ENCODE measurements at regions not wholly inside any gene's neighbourhood (a gene's known extent, or its start where the extent isn't known, plus 50 kb on each side); places are given as distances from the start of the nearest gene placed in this dataset.
"Not testable (repeated sequence)": the region's sequence is repeated elsewhere in the genome, so short reads cannot be mapped to it uniquely, and the experiment has no call there.

DNA sequence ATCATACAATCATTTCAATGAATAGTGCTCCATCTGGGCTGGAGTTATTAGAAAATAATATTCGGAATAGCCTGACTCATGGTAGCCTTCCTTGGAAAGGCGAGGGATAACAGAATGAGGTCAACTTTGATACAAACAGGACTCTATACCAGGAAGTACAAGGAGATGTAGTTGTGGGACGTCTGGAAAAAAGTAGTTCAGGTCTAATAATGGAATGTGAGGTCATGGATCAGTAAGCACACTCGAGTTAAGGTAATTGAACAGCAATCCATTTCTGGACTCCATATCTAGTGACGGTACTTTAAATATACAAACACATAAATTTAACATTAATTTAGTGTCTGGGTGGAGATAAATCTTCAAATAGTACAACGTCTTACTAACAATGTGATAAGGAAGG, 1204.0 kb upstream of the ADGRB3 start:
- WGBS, 2 experiments (ENCODE audit: insufficient coverage in 2 of 2): 93% methylated on average over 3 of the region's 6 CpGs; no CpG with 5 or more reads in 1 of the 2 experiments
- Histone ChIP-seq H3K4me1 (ENCODE audit: control insufficient read depth, insufficient read depth, low read length, poor library complexity, severe bottlenecking) (no peaks in the 10 kb centered on the region), H3K36me3 (ENCODE audit: control insufficient read depth, insufficient read depth, low read length) (no peaks in the 10 kb centered on the region), H3K27ac (ENCODE audit: low read depth, low read length, severe bottlenecking) (no peak overlapping the region), H3K9me3 (ENCODE audit: control insufficient read depth, low read length) (no peaks in the 10 kb centered on the region), H3K4me3 (ENCODE audit: extremely low read depth, insufficient read depth, low read length, poor library complexity, severe bottlenecking) (no peak overlapping the region)

DNA sequence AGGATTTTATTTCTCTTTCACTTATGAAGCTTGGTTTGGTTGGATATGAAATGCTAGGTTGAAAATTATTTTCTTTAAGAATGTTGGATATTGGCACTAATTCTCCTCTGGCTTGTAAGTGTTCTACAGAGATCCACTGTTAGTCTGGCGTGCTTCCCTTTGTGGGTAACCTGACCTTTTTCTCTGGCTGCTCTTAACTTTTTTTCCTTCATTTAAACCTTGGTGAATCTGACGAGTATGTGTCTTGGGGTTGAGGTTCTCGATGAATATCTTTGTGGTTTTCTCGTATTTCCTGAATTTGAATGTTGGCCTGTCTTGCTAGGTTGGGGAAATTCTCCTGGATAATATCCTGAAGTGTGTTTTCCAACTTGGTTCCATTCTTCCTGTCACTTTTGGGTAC, 1208.4 kb upstream of the ADGRB3 start:
- H3K36me3 ChIP-seq (ENCODE audit: control insufficient read depth, insufficient read depth, low read length); H3K4me3 ChIP-seq (ENCODE audit: extremely low read depth, insufficient read depth, low read length, poor library complexity, severe bottlenecking); H3K9me3 ChIP-seq (ENCODE audit: control insufficient read depth, low read length); H3K4me1 ChIP-seq (ENCODE audit: control insufficient read depth, insufficient read depth, low read length, poor library complexity, severe bottlenecking); H3K27ac ChIP-seq (ENCODE audit: low read depth, low read length, severe bottlenecking): not testable (repeated sequence)
- no CpG with 5 or more reads among the region's 4 CpGs for whole genome bisulfite sequencing, 2 experiments (ENCODE audit: insufficient coverage in 2 of 2)

- H3K27ac ChIP-seq (ENCODE audit: low read depth, low read length, severe bottlenecking): no peak overlapping the region
- no peak overlapping the region for H3K4me3 ChIP-seq (ENCODE audit: extremely low read depth, insufficient read depth, low read length, poor library complexity, severe bottlenecking)
- H3K4me1 ChIP-seq (ENCODE audit: control insufficient read depth, insufficient read depth, low read length, poor library complexity, severe bottlenecking): peaks cover 3% of the 10 kb centered on the region
- H3K9me3 ChIP-seq (ENCODE audit: control insufficient read depth, low read length): no peaks in the 10 kb centered on the region
- 80 to 100% methylated on average over 1 of the region's 3 CpGs for WGBS, 2 experiments (ENCODE audit: insufficient coverage in 2 of 2)
- no peaks in the 10 kb centered on the region for H3K36me3 ChIP-seq (ENCODE audit: control insufficient read depth, insufficient read depth, low read length)
Measured at GRCh38 chr6:67412035-67412434, 1223.0 kb upstream of the ADGRB3 start.

- Histone ChIP-seq H3K4me3 (ENCODE audit: extremely low read depth, insufficient read depth, low read length, poor library complexity, severe bottlenecking) (no peak overlapping the region), H3K36me3 (ENCODE audit: control insufficient read depth, insufficient read depth, low read length) (no peaks in the 10 kb centered on the region), H3K4me1 (ENCODE audit: control insufficient read depth, insufficient read depth, low read length, poor library complexity, severe bottlenecking) (peaks cover 3% of the 10 kb centered on the region), H3K9me3 (ENCODE audit: control insufficient read depth, low read length) (no peaks in the 10 kb centered on the region), H3K27ac (ENCODE audit: low read depth, low read length, severe bottlenecking) (no peak overlapping the region)
- 67 to 88% methylated on average over 1 of the region's 1 CpG for WGBS, 2 experiments (ENCODE audit: insufficient coverage in 2 of 2)
Measured at GRCh38 chr6:67411036-67411435, 1224.0 kb upstream of the ADGRB3 start.

GRCh38 chr6:67394254-67394653, 1240.8 kb upstream of the ADGRB3 start:
- Histone ChIP-seq H3K9me3 (ENCODE audit: control insufficient read depth, low read length) (peaks cover 13% of the 10 kb centered on the region), H3K4me1 (ENCODE audit: control insufficient read depth, insufficient read depth, low read length, poor library complexity, severe bottlenecking) (no peaks in the 10 kb centered on the region), H3K36me3 (ENCODE audit: control insufficient read depth, insufficient read depth, low read length) (no peaks in the 10 kb centered on the region), H3K27ac (ENCODE audit: low read depth, low read length, severe bottlenecking) (no peak overlapping the region), H3K4me3 (ENCODE audit: extremely low read depth, insufficient read depth, low read length, poor library complexity, severe bottlenecking) (no peak overlapping the region)
- 66 to 71% methylated on average over 2 of the region's 2 CpGs for WGBS, 2 experiments (ENCODE audit: insufficient coverage in 2 of 2)

DNA sequence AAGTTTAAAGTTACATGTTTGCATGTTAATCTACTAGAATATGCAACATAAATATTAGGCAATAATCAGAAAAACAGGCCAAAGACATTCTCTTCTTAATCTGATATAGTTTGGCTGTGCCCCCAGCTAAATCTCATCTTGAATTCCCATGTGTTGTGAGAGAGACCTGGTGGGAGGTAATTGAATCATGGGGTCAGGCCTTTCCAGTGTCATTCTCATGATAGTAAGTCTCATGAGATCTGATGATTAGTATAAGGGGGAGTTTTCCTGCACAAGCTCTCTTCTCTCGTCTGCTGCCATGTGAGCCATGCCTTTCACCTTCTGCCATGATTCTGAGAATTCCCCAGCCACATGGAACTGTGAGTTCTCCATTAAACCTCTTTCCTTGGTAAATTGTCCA, 1241.7 kb upstream of the ADGRB3 start:
- Histone ChIP-seq H3K9me3 (ENCODE audit: control insufficient read depth, low read length) (peaks cover 13% of the 10 kb centered on the region), H3K36me3 (ENCODE audit: control insufficient read depth, insufficient read depth, low read length) (no peaks in the 10 kb centered on the region), H3K4me1 (ENCODE audit: control insufficient read depth, insufficient read depth, low read length, poor library complexity, severe bottlenecking) (no peaks in the 10 kb centered on the region), H3K27ac (ENCODE audit: low read depth, low read length, severe bottlenecking) (no peak overlapping the region), H3K4me3 (ENCODE audit: extremely low read depth, insufficient read depth, low read length, poor library complexity, severe bottlenecking) (no peak overlapping the region)
- 75% methylated on average over 1 of the region's 1 CpG; no CpG with 5 or more reads in 1 of the 2 experiments for WGBS, 2 experiments (ENCODE audit: insufficient coverage in 2 of 2)

DNA sequence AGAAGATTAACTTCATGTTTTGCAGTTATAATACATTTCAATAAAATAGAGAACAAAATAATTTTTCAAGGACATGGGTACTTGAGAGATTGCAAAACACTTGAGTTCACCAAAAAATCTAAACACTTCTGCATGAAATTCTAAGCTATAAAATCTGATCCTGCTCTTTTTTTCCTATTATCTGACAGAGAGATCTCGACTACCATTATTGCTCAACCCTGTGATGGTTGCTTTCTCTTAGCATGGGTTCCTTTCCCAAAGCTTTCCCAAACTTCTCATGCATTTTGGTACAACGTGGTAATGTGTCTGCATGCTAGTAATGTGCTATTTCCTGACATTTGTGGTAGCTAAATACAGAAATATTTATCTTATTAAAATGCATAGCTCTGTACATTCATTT, 1243.1 kb upstream of the ADGRB3 start:
- 89% methylated on average over 1 of the region's 2 CpGs; no CpG with 5 or more reads in 1 of the 2 experiments for WGBS, 2 experiments (ENCODE audit: insufficient coverage in 2 of 2)
- H3K36me3 ChIP-seq (ENCODE audit: control insufficient read depth, insufficient read depth, low read length): no peaks in the 10 kb centered on the region
- H3K4me3 ChIP-seq (ENCODE audit: extremely low read depth, insufficient read depth, low read length, poor library complexity, severe bottlenecking): no peak overlapping the region
- peaks cover 13% of the 10 kb centered on the region for H3K9me3 ChIP-seq (ENCODE audit: control insufficient read depth, low read length)
- no peaks in the 10 kb centered on the region for H3K4me1 ChIP-seq (ENCODE audit: control insufficient read depth, insufficient read depth, low read length, poor library complexity, severe bottlenecking)
- H3K27ac ChIP-seq (ENCODE audit: low read depth, low read length, severe bottlenecking): no peak overlapping the region

DNA sequence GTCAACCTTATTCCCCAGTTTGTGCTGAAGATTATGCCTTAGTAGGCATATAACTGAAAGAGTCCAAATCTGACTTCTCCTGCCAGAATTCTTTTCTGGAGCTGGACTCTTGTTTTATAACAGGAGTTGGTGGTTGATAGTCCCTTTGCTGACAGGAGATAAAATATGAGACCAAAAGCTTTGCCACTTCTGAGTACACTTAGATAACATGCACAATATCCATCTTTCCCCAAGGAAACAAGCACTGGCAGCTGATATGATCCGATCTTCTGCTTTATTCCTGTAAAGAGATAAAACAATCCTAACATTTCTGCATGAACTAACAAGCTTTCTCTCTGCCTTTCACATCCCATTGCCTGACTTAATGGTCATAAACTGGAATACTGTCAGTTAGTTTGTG, 1265.4 kb upstream of the ADGRB3 start:
- 100% methylated on average over 1 of the region's 1 CpG for WGBS, 2 experiments (ENCODE audit: insufficient coverage in 2 of 2)
- Histone ChIP-seq H3K9me3 (ENCODE audit: control insufficient read depth, low read length) (no peaks in the 10 kb centered on the region), H3K4me1 (ENCODE audit: control insufficient read depth, insufficient read depth, low read length, poor library complexity, severe bottlenecking) (no peaks in the 10 kb centered on the region), H3K27ac (ENCODE audit: low read depth, low read length, severe bottlenecking) (no peak overlapping the region), H3K36me3 (ENCODE audit: control insufficient read depth, insufficient read depth, low read length) (no peaks in the 10 kb centered on the region), H3K4me3 (ENCODE audit: extremely low read depth, insufficient read depth, low read length, poor library complexity, severe bottlenecking) (no peak overlapping the region)

DNA sequence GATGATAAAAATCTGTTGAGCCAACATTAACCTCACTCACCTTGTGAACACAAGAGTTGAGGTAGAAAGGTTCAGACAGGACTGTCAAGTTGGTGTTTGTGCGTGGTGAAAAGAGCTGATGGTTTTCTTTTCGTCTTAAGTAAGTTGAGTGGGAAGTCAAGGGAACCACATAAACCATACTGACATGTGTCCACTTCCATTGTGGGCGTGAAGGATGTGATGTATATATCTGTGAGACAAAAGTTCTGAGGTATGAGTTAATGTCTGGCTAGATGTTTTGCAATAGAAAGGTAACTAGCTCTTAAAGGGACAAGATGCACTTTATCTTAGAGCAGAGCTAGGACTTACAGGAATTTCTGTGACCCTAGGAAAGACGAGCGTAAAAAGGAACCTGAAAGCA, 1272.1 kb upstream of the ADGRB3 start:
- H3K4me1 ChIP-seq (ENCODE audit: control insufficient read depth, insufficient read depth, low read length, poor library complexity, severe bottlenecking): no peaks in the 10 kb centered on the region
- H3K27ac ChIP-seq (ENCODE audit: low read depth, low read length, severe bottlenecking): no peak overlapping the region
- no peaks in the 10 kb centered on the region for H3K36me3 ChIP-seq (ENCODE audit: control insufficient read depth, insufficient read depth, low read length)
- 100% methylated on average over 1 of the region's 5 CpGs; no CpG with 5 or more reads in 1 of the 2 experiments for WGBS, 2 experiments (ENCODE audit: insufficient coverage in 2 of 2)
- no peaks in the 10 kb centered on the region for H3K9me3 ChIP-seq (ENCODE audit: control insufficient read depth, low read length)
- H3K4me3 ChIP-seq (ENCODE audit: extremely low read depth, insufficient read depth, low read length, poor library complexity, severe bottlenecking): no peak overlapping the region

DNA sequence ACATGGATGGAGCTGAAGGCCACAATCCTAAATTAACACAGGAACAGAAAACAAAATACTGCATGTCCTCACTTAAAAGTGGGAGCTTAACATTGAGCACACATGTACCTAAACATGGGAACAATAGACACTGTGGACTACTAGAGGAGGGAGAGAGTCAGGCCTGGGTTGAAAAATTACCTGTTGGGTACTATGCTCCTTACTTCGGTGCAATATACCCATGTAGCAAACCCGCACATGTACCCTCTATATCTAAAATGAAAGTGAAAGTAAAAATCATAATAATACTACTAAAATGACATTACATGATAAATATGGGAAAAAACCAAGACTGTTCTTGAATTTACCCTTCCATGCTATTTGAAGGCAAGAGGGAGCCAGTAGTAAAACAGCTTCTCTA, 1273.8 kb upstream of the ADGRB3 start:
- Histone ChIP-seq H3K9me3 (ENCODE audit: control insufficient read depth, low read length) (no peaks in the 10 kb centered on the region), H3K4me3 (ENCODE audit: extremely low read depth, insufficient read depth, low read length, poor library complexity, severe bottlenecking) (no peak overlapping the region), H3K4me1 (ENCODE audit: control insufficient read depth, insufficient read depth, low read length, poor library complexity, severe bottlenecking) (no peaks in the 10 kb centered on the region), H3K27ac (ENCODE audit: low read depth, low read length, severe bottlenecking) (no peak overlapping the region), H3K36me3 (ENCODE audit: control insufficient read depth, insufficient read depth, low read length) (no peaks in the 10 kb centered on the region)
- no CpG with 5 or more reads among the region's 2 CpGs for WGBS, 2 experiments (ENCODE audit: insufficient coverage in 2 of 2)

DNA sequence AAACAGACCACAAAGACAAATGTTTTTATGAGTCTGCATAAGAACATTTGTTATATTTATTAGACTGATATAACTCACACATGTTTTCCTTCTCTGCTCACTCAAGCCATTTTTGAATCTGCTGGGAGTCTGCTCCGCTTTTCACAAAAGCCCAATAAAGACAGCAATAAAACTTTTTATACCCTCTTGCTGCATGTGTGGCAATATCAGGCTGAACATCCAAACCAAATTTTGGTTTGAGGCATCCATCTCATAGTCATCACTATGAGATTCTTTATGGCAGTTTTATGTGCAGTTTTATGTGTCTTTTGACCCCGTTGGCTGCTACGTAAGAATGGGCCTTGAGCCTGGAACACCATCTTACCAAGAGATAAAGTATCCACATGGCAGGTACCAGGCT, 1276.8 kb upstream of the ADGRB3 start:
- Histone ChIP-seq H3K36me3 (ENCODE audit: control insufficient read depth, insufficient read depth, low read length) (no peaks in the 10 kb centered on the region), H3K4me1 (ENCODE audit: control insufficient read depth, insufficient read depth, low read length, poor library complexity, severe bottlenecking) (no peaks in the 10 kb centered on the region), H3K9me3 (ENCODE audit: control insufficient read depth, low read length) (no peaks in the 10 kb centered on the region), H3K4me3 (ENCODE audit: extremely low read depth, insufficient read depth, low read length, poor library complexity, severe bottlenecking) (no peak overlapping the region), H3K27ac (ENCODE audit: low read depth, low read length, severe bottlenecking) (no peak overlapping the region)
- 83% methylated on average over 1 of the region's 3 CpGs; no CpG with 5 or more reads in 1 of the 2 experiments for WGBS, 2 experiments (ENCODE audit: insufficient coverage in 2 of 2)
